A172 (cell line): ENCODE measurements at regions not wholly inside any gene's neighbourhood (a gene's known extent, or its start where the extent isn't known, plus 50 kb on each side); places are given as distances from the start of the nearest gene placed in this dataset.

Source experiments
- DNase-seq: peaks from one replicate; pipeline ENCODE4 v3.0.0-alpha.2; 2015; ENCODE audit warnings: low spot score

- no peak for DNase-seq
Observed at GRCh38 chr14:38901791-38902190, 201.2 kb downstream of the SEC23A start.

DNA sequence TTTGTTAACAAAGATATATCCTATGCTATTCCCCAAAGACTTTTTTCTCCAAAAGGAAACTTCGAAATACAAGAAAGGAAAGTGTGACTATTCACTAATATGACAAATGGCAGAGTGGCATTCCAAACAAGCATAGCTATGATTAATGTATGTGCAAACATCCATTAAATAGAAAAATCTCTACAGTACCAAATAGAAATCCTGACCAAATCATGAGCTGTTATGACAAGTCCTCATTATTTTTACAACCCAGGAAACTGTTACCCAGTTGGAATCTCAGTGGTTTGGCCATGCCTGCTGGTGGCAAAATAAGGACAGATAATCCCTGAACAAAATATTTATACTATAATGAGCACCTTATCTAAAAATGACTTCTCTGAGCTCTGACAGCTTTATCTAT lies 202.1 kb downstream of the SEC23A start:
- DNase-seq: peak; percentile 16

- DNase-seq: no peak
Observed at GRCh38 chr14:38887696-38888095, 215.3 kb downstream of the SEC23A start.

GRCh38 chr14:38884109-38884508 lies 218.9 kb downstream of the SEC23A start:
- DNase-seq: no peak

DNA sequence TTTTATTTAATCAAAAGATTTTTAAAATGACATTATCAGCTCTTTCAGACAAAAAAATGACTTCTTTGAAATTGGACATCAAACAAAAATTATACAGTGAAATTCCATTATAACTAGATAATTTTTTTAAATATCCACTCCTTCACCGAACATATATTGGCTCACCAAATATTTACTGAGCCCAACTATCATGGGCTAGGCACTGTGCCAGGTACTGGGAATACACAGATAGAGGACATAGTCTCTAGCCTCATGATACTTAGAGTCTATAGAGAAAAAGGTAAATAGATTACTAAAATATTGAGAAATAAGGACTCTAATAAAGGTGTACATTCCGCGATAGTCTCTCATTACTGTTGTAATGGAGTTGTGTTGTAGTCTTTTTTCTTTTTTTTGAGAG lies 219.9 kb downstream of the SEC23A start:
- DNase-seq: no peak

DNA sequence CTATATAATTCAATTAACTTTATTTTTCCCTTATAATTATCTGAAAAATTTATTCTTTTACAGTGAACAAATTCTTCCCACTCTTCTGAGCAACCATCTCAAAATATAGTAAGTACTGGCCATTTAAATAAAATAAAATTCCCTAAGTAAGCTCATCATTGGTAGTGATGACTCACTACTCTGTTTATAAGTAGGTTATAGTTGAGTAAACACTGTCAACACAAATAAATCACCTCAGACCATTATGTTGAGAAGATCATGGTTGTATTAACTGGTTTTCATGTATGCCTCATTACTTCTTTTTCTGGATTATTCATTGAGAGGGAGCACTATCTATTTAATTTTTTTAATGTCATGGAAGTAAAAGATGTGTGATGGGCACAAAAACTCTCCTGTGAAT lies 220.5 kb downstream of the SEC23A start:
- DNase-seq: peak; percentile 29

DNA sequence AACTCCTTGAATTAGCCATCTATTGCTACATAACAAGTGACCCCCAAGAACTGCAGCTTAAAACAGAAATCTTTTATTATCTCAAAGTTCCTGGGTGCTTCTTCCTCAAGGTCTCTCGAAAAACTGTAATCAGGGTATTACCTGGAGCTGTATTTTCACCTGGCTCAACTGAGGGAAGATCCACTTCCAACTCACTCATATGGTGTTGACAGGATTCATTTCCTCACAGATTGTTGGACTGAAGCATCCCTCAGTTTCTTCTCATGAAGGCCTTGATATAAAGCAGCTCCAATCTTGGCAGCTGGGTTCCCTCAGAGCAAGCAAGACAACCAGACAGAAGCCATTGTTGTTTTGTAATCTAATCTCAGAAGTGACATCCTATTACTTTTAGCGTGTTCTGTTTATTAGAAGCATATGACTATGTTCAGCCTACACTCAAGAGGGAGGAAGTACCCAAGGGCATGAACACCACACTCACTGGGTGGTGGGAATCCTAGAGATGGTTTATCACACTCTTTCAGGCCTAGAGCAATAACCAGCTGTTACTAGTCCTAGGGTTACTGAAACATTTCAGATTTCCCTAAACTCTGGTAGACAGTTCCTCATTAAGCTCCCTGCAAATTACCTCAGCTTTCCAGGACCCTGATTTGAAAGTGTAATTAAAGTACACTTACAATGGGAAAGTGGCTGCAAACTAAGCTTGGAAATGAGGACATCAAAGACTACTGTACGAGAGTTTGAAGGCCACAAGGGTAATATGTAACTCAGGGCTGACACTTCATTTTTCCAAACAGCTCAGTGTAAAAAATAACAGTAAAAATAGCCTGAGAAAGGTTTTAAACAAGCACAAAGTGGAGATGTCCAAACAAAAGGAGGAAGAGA lies 222.2 kb downstream of the SEC23A start:
- no peak for DNase-seq

DNA sequence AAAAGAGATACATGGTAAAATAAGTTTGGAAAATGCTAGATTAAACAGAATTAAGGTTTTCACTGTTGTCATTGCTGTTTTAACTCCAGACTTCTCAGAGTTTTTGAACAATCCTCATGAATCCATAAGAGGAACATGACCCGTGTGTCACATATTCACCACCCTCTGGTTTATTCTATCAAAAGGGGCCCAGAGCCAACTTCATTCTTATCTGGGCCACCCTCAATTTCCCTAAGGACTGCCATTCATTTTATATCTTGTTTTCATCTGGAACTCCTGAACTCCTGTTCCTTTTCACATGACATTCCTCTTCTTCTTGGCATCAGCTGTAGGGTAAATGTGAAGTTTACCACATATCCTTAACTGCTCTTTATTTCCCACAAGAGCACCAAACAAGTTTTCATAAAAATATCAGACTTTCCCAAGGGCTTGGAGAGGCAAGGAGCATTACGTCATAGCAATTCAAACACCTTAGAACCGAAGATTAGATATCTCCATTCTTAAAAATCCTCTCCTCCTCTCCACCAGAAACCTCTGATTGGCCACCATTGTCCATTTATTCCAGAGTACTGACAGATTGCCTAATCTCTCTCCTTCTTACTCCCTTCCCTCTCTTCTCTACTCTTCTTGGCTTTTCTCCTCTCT lies 225.2 kb downstream of the SEC23A start:
- no peak for DNase-seq

- no peak for DNase-seq
Observed at GRCh38 chr14:38874721-38875120, 228.3 kb downstream of the SEC23A start.

DNA sequence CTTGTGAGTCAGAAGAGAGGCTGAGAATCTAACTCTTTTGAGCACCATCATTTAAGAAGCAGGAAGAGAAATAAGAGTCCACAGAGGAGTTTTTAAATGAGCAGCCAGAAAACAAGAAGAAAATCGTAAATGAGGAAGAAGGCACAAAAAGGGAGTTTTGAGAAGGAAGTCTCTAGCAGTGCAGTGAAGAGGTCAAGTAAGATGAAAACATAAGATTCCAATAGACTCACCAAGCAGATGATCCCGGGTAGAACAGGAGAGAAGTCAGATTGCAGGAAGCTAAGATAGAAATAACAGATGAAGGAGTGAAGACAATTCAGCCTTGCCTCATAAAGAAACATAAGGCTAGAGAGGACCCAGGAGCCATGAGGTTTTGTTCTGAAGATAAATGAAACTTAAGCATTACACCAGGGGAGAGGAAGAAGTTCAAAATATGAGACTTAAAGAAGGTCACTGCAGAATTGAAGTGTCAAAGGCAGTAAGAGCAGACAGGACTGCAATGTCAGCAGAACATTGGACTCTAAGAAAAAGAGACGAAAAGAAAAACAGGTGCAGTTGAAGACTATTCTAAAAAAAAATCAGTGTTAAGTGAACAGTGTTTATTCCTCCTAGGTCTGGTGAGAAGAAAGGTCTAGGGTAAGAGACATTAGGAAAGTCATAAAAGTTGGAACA lies 229.0 kb downstream of the SEC23A start:
- no peak for DNase-seq

GRCh38 chr14:38870296-38870836 lies 232.7 kb downstream of the SEC23A start:
- no peak for DNase-seq

DNA sequence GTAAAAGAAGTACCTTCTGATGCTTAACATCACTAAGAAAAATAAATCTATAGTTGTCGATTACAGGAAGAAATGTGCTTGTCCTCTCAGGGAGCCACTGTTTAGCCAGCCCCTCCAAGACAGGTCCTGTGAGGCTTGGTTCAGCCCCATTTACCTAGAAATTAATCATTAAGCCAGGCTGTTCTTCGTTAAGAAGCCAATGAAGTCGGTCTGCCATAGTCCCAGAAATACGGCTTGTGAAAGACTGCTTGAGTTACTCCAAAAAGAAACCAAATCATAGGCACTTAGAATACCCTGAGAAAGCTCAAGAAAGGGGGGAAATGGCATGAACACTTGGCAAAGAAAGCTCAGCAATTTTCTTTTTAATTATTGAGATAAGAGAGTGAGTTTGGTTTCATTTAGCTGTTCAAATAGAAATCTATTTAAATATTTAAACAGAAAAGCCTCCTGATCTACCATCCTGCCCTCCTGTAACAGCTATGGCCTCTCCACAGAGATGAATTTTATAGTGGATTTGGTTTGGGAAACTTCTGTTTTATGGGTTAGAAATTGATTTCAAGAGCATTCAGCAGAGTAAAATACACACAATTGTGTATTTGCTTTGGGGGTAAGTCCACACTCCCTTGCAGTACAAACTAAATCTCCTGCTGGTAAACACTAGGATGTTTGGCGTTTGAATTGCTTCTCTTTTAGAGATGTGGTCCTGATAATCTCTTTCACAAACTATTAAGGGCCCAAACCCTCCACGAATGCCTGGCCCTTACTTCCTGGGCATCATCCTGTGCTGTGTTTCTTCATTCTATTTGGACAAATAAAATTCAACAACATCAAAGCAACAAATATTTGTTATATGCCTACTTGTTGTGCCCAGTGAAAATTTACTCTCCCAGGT lies 234.4 kb downstream of the SEC23A start:
- DNase-seq: no peak

GRCh38 chr14:38867561-38868150 lies 235.4 kb downstream of the SEC23A start:
- peak; percentile 59 for DNase-seq

DNA sequence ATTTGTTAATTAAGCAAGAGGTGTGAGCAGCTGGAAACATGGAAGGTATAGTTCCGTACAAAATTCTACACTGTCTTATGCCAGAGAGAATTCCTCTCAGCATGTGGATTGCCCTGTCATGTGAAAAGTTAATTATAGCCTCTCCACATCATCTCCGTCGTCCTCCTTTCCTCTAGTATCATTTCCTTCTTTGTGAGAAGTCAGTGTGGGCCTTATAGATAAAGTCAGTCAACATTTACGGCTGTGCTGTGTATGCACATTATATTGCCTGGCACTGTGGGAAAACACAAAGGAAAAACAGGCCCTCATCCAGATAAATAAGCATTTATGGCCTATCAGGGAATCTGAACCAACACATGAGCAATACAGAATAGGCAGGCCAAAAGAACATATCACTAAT lies 236.6 kb downstream of the SEC23A start:
- DNase-seq: no peak

DNA sequence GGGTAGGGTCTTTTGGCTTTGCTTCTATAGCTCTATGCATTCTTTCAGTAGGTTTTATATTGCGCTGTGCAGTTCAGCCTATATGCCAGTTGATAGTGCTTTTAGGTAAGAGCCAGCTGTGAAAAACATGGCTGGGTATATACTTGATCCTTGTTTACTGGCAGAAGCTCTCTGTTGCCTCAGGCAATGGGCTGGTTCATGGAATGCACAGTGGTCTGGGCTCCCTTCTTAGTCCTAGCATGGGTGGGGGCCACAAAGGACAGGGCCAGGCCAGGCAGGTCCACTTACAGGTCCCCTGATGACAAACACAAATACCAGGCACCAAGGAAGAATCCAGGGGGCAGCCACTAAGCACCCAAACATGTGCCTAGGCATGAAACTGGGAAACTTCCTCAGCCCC lies 240.7 kb downstream of the SEC23A start:
- DNase-seq: no peak

GRCh38 chr14:38860530-38860929 lies 242.5 kb downstream of the SEC23A start:
- no peak for DNase-seq

DNA sequence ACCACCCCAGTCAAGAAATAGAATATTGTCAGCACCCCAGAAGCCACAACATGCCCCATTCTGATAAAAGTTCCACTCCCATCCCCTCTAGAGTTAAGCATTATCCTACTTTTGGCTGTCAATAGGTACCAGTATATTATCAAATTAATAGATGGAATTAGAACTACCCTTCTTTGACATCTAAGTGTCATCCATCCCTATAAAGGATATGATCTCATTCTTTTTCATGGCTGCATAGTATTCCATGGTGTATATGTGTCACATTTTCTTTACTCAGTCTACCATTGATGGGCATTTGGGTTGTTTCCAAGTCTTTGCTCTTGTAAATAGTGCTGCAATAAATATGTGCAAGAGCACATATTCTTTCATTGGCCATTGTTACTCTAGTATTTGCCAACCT lies 246.2 kb downstream of the SEC23A start:
- DNase-seq: no peak

GRCh38 chr14:38855513-38855912 lies 247.5 kb downstream of the SEC23A start:
- DNase-seq: no peak

GRCh38 chr14:38851111-38851510 lies 251.9 kb downstream of the SEC23A start:
- no peak for DNase-seq

DNA sequence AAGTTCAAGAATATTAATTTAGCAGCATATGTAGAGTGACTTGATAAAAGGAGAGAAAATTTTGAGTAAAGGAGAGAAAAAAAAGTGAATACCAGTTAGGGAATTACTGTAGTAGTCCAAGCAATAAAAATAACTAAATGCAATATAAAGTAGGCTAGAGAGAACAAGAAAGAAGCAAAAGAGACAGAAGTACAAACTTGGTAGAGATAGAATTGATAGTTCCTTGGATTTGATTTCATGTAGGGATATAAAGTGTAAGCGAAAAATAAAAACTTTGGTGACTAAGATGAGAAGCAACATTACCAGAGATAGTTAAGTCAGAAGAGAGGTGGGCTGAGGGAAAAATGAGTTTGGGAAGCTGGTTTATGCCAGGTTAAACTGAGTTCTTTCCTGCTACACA lies 252.4 kb downstream of the SEC23A start:
- no peak for DNase-seq
